Breast epithelium (tissue), 3 donors: ENCODE measurements at regions not wholly inside any gene's neighbourhood (a gene's known extent, or its start where the extent isn't known, plus 50 kb on each side); places are given as distances from the start of the nearest gene placed in this dataset.

Source experiments
- CTCF ChIP-seq, 3 donors: fragments of 450-650 bp; IDR thresholded peaks; one replicate each; pipeline ENCODE4 v1.5.1; 2016 to 2017; ENCODE audit warnings: antibody characterized with exemption in 3 of 3, mild to moderate bottlenecking in 3 of 3, moderate library complexity in 3 of 3
- POLR2A ChIP-seq: fragments of 450-650 bp; IDR thresholded peaks from one replicate; pipeline ENCODE4 v1.6.1; 2016; ENCODE audit warnings: antibody characterized with exemption, mild to moderate bottlenecking, moderate library complexity
- POLR2AphosphoS5 ChIP-seq, 3 donors: sonication (generic); formaldehyde crosslinking; IDR thresholded peaks; one replicate each; pipeline ENCODE4 v1.6.1; 2017; ENCODE audit warnings: antibody characterized with exemption in 3 of 3

GRCh38 chr3:162428192-162428591, 931.6 kb downstream of the OTOL1 start:
- TF ChIP-seq CTCF (IDR thresholded peaks at IDR 0.05), result no peak
- no peak for TF ChIP-seq POLR2AphosphoS5 (IDR thresholded peaks at IDR 0.05)
- no peak for TF ChIP-seq POLR2A
